Loucy (cell line): ENCODE measurements at regions not wholly inside any gene's neighbourhood (a gene's known extent, or its start where the extent isn't known, plus 50 kb on each side); places are given as distances from the start of the nearest gene placed in this dataset.

ENCODE experiments used
- CTCF ChIP-seq: fragments of 200-600 bp; sonication (generic); conservative IDR thresholded peaks from 2 replicates; pipeline ENCODE4 v1.5.1; 2014; ENCODE audit warnings: mild to moderate bottlenecking, antibody characterized with exemption, low read length
- EZH2phosphoT487 ChIP-seq: fragments of 200-600 bp; IDR thresholded peaks from 2 replicates; pipeline ENCODE4 v1.6.1; 2018; ENCODE audit warnings: antibody characterized with exemption, mild to moderate bottlenecking, moderate library complexity, borderline replicate concordance

- TF ChIP-seq CTCF = no peak
- TF ChIP-seq EZH2phosphoT487 = no peak
Measured at GRCh38 chr13:86445672-86446071, 646.5 kb upstream of the SLITRK6 start.
